H1 (cell line): ENCODE measurements at regions not wholly inside any gene's neighbourhood (a gene's known extent, or its start where the extent isn't known, plus 50 kb on each side); places are given as distances from the start of the nearest gene placed in this dataset.

ENCODE experiments used
- CTCF ChIA-PET: fragments of 300-600 bp; sonication (Branson Sonifier 250); formaldehyde crosslinking; loops from one replicate; lab custom pipeline; 2021; ENCODE audit not compliant: partially characterized antibody; lab: Charles Lee
- POLR2A ChIA-PET: fragments of 300-600 bp; sonication (Branson Sonifier 250); formaldehyde crosslinking; loops from one replicate; lab custom pipeline; 2021; ENCODE audit warnings: inconsistent platforms; ENCODE audit not compliant: partially characterized antibody; lab: Charles Lee
- DNase-seq, 2 experiments: peaks; one replicate each; pipeline versions ENCODE4 v3.0.0 to v3.0.0-alpha.2; 2010 to 2022; ENCODE audit warnings: low spot score in 2 of 2, low read depth in 1 of 2, mixed read lengths in 1 of 2
- FAIRE-seq: peaks from 2 replicates; lab custom pipeline; 2011; peaks lifted over from hg19 to GRCh38; lab: Jason Lieb, UNC
- H2AFZ ChIP-seq: 2 replicates; pipeline ENCODE4 v1.8.1; 2012; ENCODE audit warnings: low read length, inconsistent platforms
- H2AK5ac ChIP-seq: 2 replicates; pipeline ENCODE4 v1.6.1; 2013; ENCODE audit warnings: low read depth, low read length
- H2BK120ac ChIP-seq: replicated peaks from 2 replicates; pipeline ENCODE3; 2013; ENCODE audit warnings: low read depth, low read length, inconsistent platforms
- H2BK12ac ChIP-seq: 2 replicates; pipeline ENCODE4 v1.6.1; 2013; ENCODE audit warnings: low read depth, low read length
- H2BK15ac ChIP-seq: 2 replicates; pipeline ENCODE4 v1.6.1; 2013; ENCODE audit warnings: low read length
- H2BK20ac ChIP-seq: 2 replicates; pipeline ENCODE4 v1.6.1; 2013; ENCODE audit warnings: low read length
- H2BK5ac ChIP-seq: 2 replicates; pipeline ENCODE4 v1.6.1; 2013; ENCODE audit warnings: low read depth, low read length
- H3K14ac ChIP-seq: 2 replicates; pipeline ENCODE4 v1.6.1; 2013; ENCODE audit warnings: inconsistent platforms; ENCODE audit not compliant: insufficient read length
- H3K18ac ChIP-seq: 2 replicates; pipeline ENCODE4 v1.6.1; 2013; ENCODE audit warnings: low read length; ENCODE audit errors: extremely low read depth
- H3K23ac ChIP-seq: 2 replicates; pipeline ENCODE4 v1.6.1; 2013; ENCODE audit warnings: inconsistent platforms; ENCODE audit not compliant: insufficient read length
- H3K23me2 ChIP-seq: 2 replicates; pipeline ENCODE4 v1.6.1; 2013; ENCODE audit warnings: low read depth, low read length
- H3K27ac ChIP-seq: 2 replicates; pipeline ENCODE4 v1.6.1; 2011; ENCODE audit warnings: low read depth, low read length, inconsistent platforms
- H3K27me3 ChIP-seq, 4 experiments: replicated peaks in 1 of 4; 1 replicate in 1 of 4; 2 replicates in 3 of 4; pipeline versions ENCODE4 v1.6.1 to v1.8.1; 2011 to 2013; ENCODE audit warnings: low read length in 3 of 4, mild to moderate bottlenecking in 3 of 4, inconsistent platforms in 2 of 4, mixed read lengths in 2 of 4, moderate library complexity in 1 of 4; ENCODE audit not compliant: control insufficient read depth in 3 of 4, insufficient read depth in 3 of 4; ENCODE audit errors: extremely low read depth in 1 of 4
- H3K36me3 ChIP-seq, 4 experiments: 2 replicates each; pipeline versions ENCODE4 v1.6.1 to v1.8.1; 2011 to 2013; ENCODE audit warnings: mild to moderate bottlenecking in 4 of 4, low read length in 3 of 4, moderate library complexity in 2 of 4, control low read depth in 1 of 4, inconsistent platforms in 1 of 4; ENCODE audit not compliant: insufficient read depth in 4 of 4, control insufficient read depth in 2 of 4
- H3K4ac ChIP-seq: replicated peaks from 2 replicates; pipeline ENCODE3; 2013; ENCODE audit warnings: low read length, low read depth, mixed read lengths, inconsistent platforms; ENCODE audit not compliant: insufficient read length
- H3K4me1 ChIP-seq, 4 experiments: replicated peaks in 1 of 4; 1 replicate in 1 of 4; 2 replicates in 3 of 4; pipeline versions ENCODE4 v1.6.1 to v1.8.1; 2011 to 2013; ENCODE audit warnings: low read length in 3 of 4, inconsistent platforms in 2 of 4, mixed read lengths in 1 of 4; ENCODE audit not compliant: insufficient read depth in 4 of 4, control insufficient read depth in 3 of 4
- H3K4me2 ChIP-seq, 2 experiments: 2 replicates each; pipeline versions ENCODE4 v1.6.1 to v1.8.1; 2011 to 2013; ENCODE audit warnings: low read depth in 2 of 2, low read length in 2 of 2, control low read depth in 1 of 2, inconsistent platforms in 1 of 2, mild to moderate bottlenecking in 1 of 2; ENCODE audit not compliant: insufficient read depth in 1 of 2
- H3K4me3 ChIP-seq, 4 experiments: fragments of 200-600, 300-600 bp in 1 of 4; sonication (generic), shearing (Covaris generic), sonication (Bioruptor Twin) in 1 of 4; 2 replicates each; pipeline versions ENCODE4 v1.5.1 to v1.8.1; 2011 to 2016; ENCODE audit warnings: low read length in 4 of 4, low read depth in 3 of 4, control low read depth in 2 of 4, inconsistent platforms in 2 of 4, mild to moderate bottlenecking in 2 of 4, mixed read lengths in 1 of 4, moderate library complexity in 1 of 4; ENCODE audit not compliant: insufficient read depth in 2 of 4; ENCODE audit errors: extremely low read depth in 1 of 4
- H3K56ac ChIP-seq: replicated peaks from 2 replicates; pipeline ENCODE3; 2013; ENCODE audit warnings: low read depth, mild to moderate bottlenecking, mixed read lengths, low read length, inconsistent platforms; ENCODE audit not compliant: insufficient read length
- H3K79me1 ChIP-seq: 2 replicates; pipeline ENCODE4 v1.6.1; 2013; ENCODE audit warnings: low read depth, low read length, control low read depth
- H3K79me2 ChIP-seq, 2 experiments: 2 replicates each; pipeline versions ENCODE4 v1.6.1 to v1.8.1; 2012 to 2013; ENCODE audit warnings: low read length in 2 of 2, mild to moderate bottlenecking in 2 of 2, inconsistent platforms in 1 of 2; ENCODE audit not compliant: insufficient read depth in 2 of 2, control insufficient read depth in 1 of 2
- H3K9ac ChIP-seq, 4 experiments: replicated peaks in 1 of 4; 1 replicate in 1 of 4; 2 replicates in 3 of 4; pipeline versions ENCODE4 v1.6.1 to v1.8.1; 2011 to 2013; ENCODE audit warnings: low read depth in 3 of 4, low read length in 3 of 4, control low read depth in 2 of 4, mild to moderate bottlenecking in 2 of 4, moderate library complexity in 2 of 4, inconsistent platforms in 1 of 4; ENCODE audit errors: extremely low read depth in 1 of 4
- H3K9me3 ChIP-seq, 2 experiments: 2 replicates each; pipeline versions ENCODE4 v1.6.1 to v1.8.1; 2012 to 2013; ENCODE audit warnings: mild to moderate bottlenecking in 2 of 2, moderate library complexity in 2 of 2, control low read depth in 1 of 2, inconsistent platforms in 1 of 2, low read depth in 1 of 2, low read length in 1 of 2, mixed read lengths in 1 of 2; ENCODE audit not compliant: insufficient read depth in 2 of 2
- H4K20me1 ChIP-seq, 2 experiments: replicated peaks in 1 of 2; 2 replicates each; pipeline versions ENCODE3 to v1.8.1; 2011 to 2013; ENCODE audit warnings: inconsistent platforms in 2 of 2, low read length in 2 of 2, mild to moderate bottlenecking in 1 of 2; ENCODE audit not compliant: insufficient read depth in 2 of 2, control insufficient read depth in 1 of 2
- H4K5ac ChIP-seq: 2 replicates; pipeline ENCODE4 v1.6.1; 2013; ENCODE audit warnings: low read length, low read depth, mixed read lengths, inconsistent platforms; ENCODE audit not compliant: insufficient read length
- H4K8ac ChIP-seq: 2 replicates; pipeline ENCODE4 v1.8.0; 2013; ENCODE audit warnings: mild to moderate bottlenecking, moderate library complexity, low read length, inconsistent platforms; ENCODE audit not compliant: insufficient read depth; ENCODE audit errors: extremely low read depth
- H4K91ac ChIP-seq: replicated peaks from 2 replicates; pipeline ENCODE3; 2013; ENCODE audit warnings: low read length, mixed read lengths, inconsistent platforms; ENCODE audit not compliant: insufficient read length
- KDM5A ChIP-seq: fragments of 200-600 bp; IDR thresholded peaks from 2 replicates; pipeline ENCODE4 v1.7.1; 2012; ENCODE audit warnings: mild to moderate bottlenecking, low read length, inconsistent platforms, mixed read lengths
- SP2 ChIP-seq: IDR thresholded peaks from 2 replicates; pipeline ENCODE4 v1.6.1; 2012; ENCODE audit warnings: mild to moderate bottlenecking, low read length, inconsistent platforms
- WGBS, 2 experiments: shearing (Covaris generic) in 1 of 2; methylation state at CpG; one replicate each; pipeline versions ENCODE4 v1.1.6 to v1.1.7; 2013 to 2015; ENCODE audit warnings: low lambda C conversion rate in 2 of 2, mixed read lengths in 2 of 2, inconsistent platforms in 1 of 2, low coverage in 1 of 2, missing lambda C conversion rate in 1 of 2; ENCODE audit not compliant: insufficient replicate concordance in 2 of 2, insufficient coverage in 1 of 2, insufficient read length in 1 of 2; ENCODE audit errors: extremely low coverage in 1 of 2, missing lambda C conversion rate in 1 of 2; 5-methylcytosine and 5-hydroxymethylcytosine counted together
- TF ChIP-seq, protein P1 (sequence below): IDR thresholded peaks from 2 replicates; pipeline ENCODE4 v1.6.1; 2012; ENCODE audit warnings: inconsistent platforms

DNA sequence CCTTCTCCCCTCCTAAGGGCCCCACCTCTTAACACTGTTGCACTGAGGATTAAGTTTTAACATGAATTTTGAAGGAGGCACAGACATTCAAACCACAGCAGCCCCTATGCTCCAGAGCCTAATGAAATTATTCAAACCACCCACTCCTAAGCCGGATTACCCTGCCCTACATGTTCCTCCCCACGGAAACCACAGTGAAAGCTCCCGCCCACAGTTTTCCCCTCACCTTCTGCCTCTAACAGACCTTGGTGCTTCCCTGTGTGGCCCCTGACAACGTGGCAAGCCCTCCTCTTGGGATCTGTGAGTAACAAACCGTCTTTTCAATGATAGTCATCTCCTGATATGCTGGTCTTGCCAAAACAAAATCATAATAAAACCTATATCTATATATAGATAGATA is 74.8 kb downstream of the RIN2 start:
- Histone ChIP-seq H3K23ac (no peak overlapping the region), H4K5ac (no peak overlapping the region), H4K20me1 (no peaks in the 10 kb centered on the region), H3K79me1 (no peaks in the 10 kb centered on the region), H3K27ac (no peak overlapping the region), H3K9ac (no peak overlapping the region), H2AFZ (no peak overlapping the region), H3K9me3 (no peaks in the 10 kb centered on the region)
- TF ChIP-seq, protein P1, sequence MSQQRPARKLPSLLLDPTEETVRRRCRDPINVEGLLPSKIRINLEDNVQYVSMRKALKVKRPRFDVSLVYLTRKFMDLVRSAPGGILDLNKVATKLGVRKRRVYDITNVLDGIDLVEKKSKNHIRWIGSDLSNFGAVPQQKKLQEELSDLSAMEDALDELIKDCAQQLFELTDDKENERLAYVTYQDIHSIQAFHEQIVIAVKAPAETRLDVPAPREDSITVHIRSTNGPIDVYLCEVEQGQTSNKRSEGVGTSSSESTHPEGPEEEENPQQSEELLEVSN = no peak
- TF ChIP-seq SP2 (no peak), KDM5A (no peak)
- TF ChIP-seq, all 59 proteins: peak for 0
- POLR2A ChIA-PET = no interaction called here
- Histone ChIP-seq H3K56ac (no peak overlapping the region), H4K8ac (no peak overlapping the region), H2BK120ac (no peak overlapping the region), H3K79me2 (no peaks in the 10 kb centered on the region), H4K91ac (no peak overlapping the region), H3K4me3 (no peak overlapping the region), H3K14ac (no peak overlapping the region), H2BK5ac (no peak overlapping the region), H2BK15ac (no peak overlapping the region), H2AK5ac (no peak overlapping the region), H3K23me2 (no peaks in the 10 kb centered on the region), H3K27me3 (no peaks in the 10 kb centered on the region), H3K4me1 (no peaks in the 10 kb centered on the region), H3K4ac (no peak overlapping the region), H2BK20ac (no peak overlapping the region), H3K36me3 (no peaks in the 10 kb centered on the region), H3K18ac (no peak overlapping the region), H3K4me2 (no peak overlapping the region), H2BK12ac (no peak overlapping the region)
- no peak for FAIRE-seq
- WGBS, 2 experiments = 89% methylated on average over 5 of the region's 5 CpGs; no CpG with 5 or more reads in 1 of the 2 experiments
- CTCF ChIA-PET = no interaction called here
- DNase-seq = no peak
